H7 (cell line): ENCODE measurements at regions not wholly inside any gene's neighbourhood (a gene's known extent, or its start where the extent isn't known, plus 50 kb on each side); places are given as distances from the start of the nearest gene placed in this dataset.
A peak's percentile ranks its signal among the peaks of the same experiment; 100 is the strongest.

Source experiments
- DNase-seq: peaks from one replicate; pipeline ENCODE4 v3.0.0; 2012
- H3K27me3 ChIP-seq: 2 replicates; pipeline ENCODE4 v1.6.0; 2011; ENCODE audit warnings: mild to moderate bottlenecking, low read length; ENCODE audit not compliant: control insufficient read depth, insufficient read depth
- H3K36me3 ChIP-seq: replicated peaks from 2 replicates; pipeline ENCODE4 v1.5.1; 2011; ENCODE audit warnings: low read length; ENCODE audit not compliant: control insufficient read depth, insufficient read depth
- H3K4me3 ChIP-seq: 2 replicates; pipeline ENCODE4 v1.5.1; 2011; ENCODE audit warnings: low read depth, mild to moderate bottlenecking, control low read depth, low read length, moderate library complexity; ENCODE audit not compliant: insufficient read depth

GRCh38 chr16:79480056-79480455 lies 120.5 kb downstream of the MAF start:
- H3K4me3 ChIP-seq: no peak overlapping the region
- no peaks in the 10 kb centered on the region for H3K27me3 ChIP-seq
- no peak for DNase-seq
- no peaks in the 10 kb centered on the region for H3K36me3 ChIP-seq

DNA sequence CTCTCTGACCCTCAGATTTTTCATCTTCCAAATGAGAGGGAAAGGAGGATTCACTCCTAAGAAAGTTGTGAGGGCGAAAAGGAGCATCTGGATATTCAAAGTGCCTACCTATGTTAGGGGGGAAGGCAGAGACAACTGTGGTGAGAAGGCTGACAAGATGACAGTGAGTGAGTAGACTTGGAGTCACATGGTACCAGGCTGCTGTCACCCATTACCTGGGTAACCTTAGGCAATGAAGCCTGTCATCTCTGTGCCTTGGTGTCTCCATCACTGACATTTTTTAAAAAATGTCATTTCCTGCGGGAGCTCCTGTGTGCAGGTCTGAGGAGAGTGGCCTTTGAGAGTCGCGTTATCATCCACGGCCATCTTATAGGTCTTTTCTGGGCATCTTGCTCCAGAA lies 124.0 kb downstream of the MAF start:
- Histone ChIP-seq H3K27me3 (no peaks in the 10 kb centered on the region), H3K36me3 (no peaks in the 10 kb centered on the region), H3K4me3 (no peak overlapping the region)
- DNase-seq: no peak

- H3K27me3 ChIP-seq: no peaks in the 10 kb centered on the region
- no peak for DNase-seq
These were observed 124.7 kb downstream of the MAF start for GRCh38 chr16:79475841-79476240.

GRCh38 chr16:79473456-79473855 lies 127.1 kb downstream of the MAF start:
- Histone ChIP-seq H3K4me3 (no peak overlapping the region), H3K27me3 (no peaks in the 10 kb centered on the region), H3K36me3 (no peaks in the 10 kb centered on the region)
- DNase-seq: no peak

More at GRCh38 chr16:79475841-79476240, 124.7 kb downstream of the MAF start:
- Histone ChIP-seq H3K36me3 (no peaks in the 10 kb centered on the region), H3K4me3 (no peak overlapping the region)

DNA sequence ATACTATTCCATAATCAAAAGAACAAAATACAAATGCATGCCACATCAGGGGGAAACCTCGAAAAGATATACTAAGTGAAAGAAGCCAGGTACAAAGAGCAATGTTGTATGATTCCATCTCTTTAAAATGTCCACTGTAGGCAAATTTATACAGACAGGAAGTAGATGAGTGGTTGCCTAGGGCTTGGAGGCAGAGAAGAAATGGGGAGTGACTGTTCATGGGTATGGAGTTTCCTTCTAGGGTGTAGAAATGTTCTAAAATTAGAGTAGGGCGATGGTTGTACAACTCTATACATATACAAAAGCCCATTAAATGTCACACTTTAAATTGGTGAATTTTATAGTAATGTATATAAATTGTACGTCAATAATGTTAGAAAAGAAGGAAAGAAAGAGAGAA lies 128.1 kb downstream of the MAF start:
- no peak for DNase-seq
- H3K4me3 ChIP-seq: no peak overlapping the region
- H3K27me3 ChIP-seq: no peaks in the 10 kb centered on the region
- no peaks in the 10 kb centered on the region for H3K36me3 ChIP-seq

GRCh38 chr16:79469999-79470398 lies 130.5 kb downstream of the MAF start:
- no peaks in the 10 kb centered on the region for H3K36me3 ChIP-seq
- H3K4me3 ChIP-seq: no peak overlapping the region
- no peaks in the 10 kb centered on the region for H3K27me3 ChIP-seq
- no peak for DNase-seq

GRCh38 chr16:79468631-79469030 lies 131.9 kb downstream of the MAF start:
- no peak overlapping the region for H3K4me3 ChIP-seq
- H3K27me3 ChIP-seq: no peaks in the 10 kb centered on the region
- H3K36me3 ChIP-seq: no peaks in the 10 kb centered on the region

GRCh38 chr16:79468121-79468552 lies 132.4 kb downstream of the MAF start:
- DNase-seq: peak; percentile 21
- Histone ChIP-seq H3K4me3 (no peak overlapping the region), H3K36me3 (no peaks in the 10 kb centered on the region), H3K27me3 (no peaks in the 10 kb centered on the region)

More at GRCh38 chr16:79468631-79469030, 131.9 kb downstream of the MAF start:
- DNase-seq: no peak

DNA sequence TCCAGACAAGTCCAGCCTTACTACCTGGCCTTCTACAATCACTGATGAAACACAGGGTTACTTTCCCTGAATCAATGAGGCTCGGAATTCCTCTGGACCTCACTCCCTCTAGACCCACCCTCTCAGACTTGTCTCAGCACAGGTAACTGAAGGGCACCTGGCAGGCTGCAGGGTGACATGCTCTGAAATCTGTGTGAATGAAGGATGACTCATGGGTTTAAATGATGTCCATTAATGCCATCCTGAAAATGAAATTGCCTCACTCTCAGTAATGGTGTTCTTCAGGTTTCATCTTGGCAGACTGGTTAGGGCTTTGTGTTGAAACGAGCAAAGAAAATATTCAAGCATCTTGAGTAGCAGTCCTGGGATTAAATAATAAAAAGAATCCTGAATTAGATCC lies 134.4 kb downstream of the MAF start:
- Histone ChIP-seq H3K27me3 (no peaks in the 10 kb centered on the region), H3K36me3 (no peaks in the 10 kb centered on the region), H3K4me3 (no peak overlapping the region)
- DNase-seq: no peak

DNA sequence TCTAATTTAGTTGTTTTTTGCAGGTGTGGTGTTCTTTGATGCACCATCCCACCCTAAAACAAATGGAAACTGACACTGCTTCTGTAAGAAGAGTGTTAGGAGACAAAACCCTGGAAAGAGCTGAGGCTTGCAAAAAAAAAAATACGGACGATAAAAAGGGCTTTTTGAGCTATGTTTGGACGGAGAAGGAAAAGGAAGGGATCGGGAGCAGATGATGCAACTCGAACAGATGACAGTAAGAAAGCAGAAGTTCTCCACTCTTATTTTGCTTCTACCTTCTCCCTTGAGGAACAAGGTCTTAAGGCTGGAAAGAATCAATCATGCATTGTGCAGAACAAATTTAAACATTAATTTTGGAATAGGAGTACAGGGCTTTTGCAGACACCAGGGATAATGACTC lies 136.7 kb downstream of the MAF start:
- no peak overlapping the region for H3K4me3 ChIP-seq
- no peaks in the 10 kb centered on the region for H3K36me3 ChIP-seq
- no peak for DNase-seq
- no peaks in the 10 kb centered on the region for H3K27me3 ChIP-seq

DNA sequence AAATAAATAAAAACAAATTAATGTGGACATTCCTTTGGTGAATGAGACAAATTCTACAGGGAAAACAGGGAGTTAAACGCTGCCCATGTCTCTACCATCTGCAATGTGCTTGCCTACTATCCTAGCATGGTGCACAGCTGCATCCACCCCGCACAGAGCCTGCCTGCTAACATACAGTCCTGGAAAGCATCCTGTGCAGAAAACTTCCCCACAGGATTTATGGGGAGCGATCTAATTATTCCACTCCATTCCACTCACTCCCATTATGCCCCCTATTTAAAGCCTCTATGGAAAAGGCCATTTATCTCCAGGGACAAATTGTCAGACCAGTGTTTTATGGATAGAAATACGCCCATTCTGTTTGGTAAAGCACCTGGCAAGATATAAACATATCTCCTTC lies 144.5 kb downstream of the MAF start:
- no peaks in the 10 kb centered on the region for H3K27me3 ChIP-seq
- no peak overlapping the region for H3K4me3 ChIP-seq
- DNase-seq: no peak
- H3K36me3 ChIP-seq: no peaks in the 10 kb centered on the region

GRCh38 chr16:79452671-79453070 lies 147.9 kb downstream of the MAF start:
- no peak overlapping the region for H3K4me3 ChIP-seq
- no peaks in the 10 kb centered on the region for H3K27me3 ChIP-seq
- no peak for DNase-seq
- H3K36me3 ChIP-seq: no peaks in the 10 kb centered on the region

GRCh38 chr16:79451196-79451816 lies 149.2 kb downstream of the MAF start:
- Histone ChIP-seq H3K27me3 (no peaks in the 10 kb centered on the region), H3K36me3 (no peaks in the 10 kb centered on the region), H3K4me3 (no peak overlapping the region)
- DNase-seq: no peak

- H3K4me3 ChIP-seq: no peak overlapping the region
- H3K27me3 ChIP-seq: no peaks in the 10 kb centered on the region
- no peak for DNase-seq
- H3K36me3 ChIP-seq: no peaks in the 10 kb centered on the region
These were observed 150.6 kb downstream of the MAF start for GRCh38 chr16:79449900-79450299.

DNA sequence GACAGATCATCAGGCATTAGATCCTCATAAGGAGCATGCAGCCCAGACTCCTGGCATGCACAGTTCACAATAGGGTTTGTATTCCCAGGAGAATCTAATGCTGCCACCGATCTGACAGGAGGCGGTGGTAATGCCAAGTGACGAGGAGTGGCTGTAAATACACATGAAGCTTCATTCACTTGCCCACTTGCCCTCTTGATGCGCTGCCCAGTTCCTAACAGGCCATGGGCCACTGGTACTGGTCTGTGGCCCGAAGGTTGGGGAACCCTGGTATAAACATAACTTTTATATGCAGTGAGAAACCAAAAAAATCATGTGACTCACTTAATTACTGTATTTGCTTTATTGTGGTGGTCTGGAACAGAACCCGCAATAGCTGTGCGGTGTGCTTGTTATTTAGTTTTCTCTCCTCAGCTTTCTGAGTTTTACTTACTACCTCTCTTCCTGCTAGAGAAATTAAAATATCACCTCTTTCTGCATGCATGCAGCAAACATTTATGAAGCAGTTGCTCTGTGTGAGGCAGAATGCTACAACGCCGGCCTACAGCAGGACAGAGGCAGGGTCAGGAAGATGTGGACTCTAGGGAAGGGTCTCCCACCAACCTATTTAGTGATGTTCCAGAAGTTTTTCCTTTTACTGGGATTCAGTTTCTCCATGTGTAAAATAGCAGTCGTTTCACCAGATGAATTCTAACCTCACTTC lies 151.3 kb downstream of the MAF start:
- DNase-seq: no peak
- H3K4me3 ChIP-seq: no peak overlapping the region
- H3K36me3 ChIP-seq: no peaks in the 10 kb centered on the region
- H3K27me3 ChIP-seq: no peaks in the 10 kb centered on the region
